MCF 10A (cell line): ENCODE measurements at regions not wholly inside any gene's neighbourhood (a gene's known extent, or its start where the extent isn't known, plus 50 kb on each side); places are given as distances from the start of the nearest gene placed in this dataset.

Experiments
- BruUV-seq: library from RNA; stranded (reverse); fragments of 400-500 nt; replicated peaks from 2 replicates; lab custom pipeline; 2021; lab: Mats Ljungman, UMichigan
- CTCF ChIA-PET: fragments of 300-600 bp; sonication (Branson Sonifier 250); formaldehyde crosslinking; extraction: SDS; loops from one replicate; lab custom pipeline; 2021; ENCODE audit warnings: antibody characterized with exemption, inconsistent platforms; lab: Yijun Ruan, JAX
- POLR2A ChIA-PET: fragments of 300-600, 350-650 bp; sonication (Branson Sonifier 250); formaldehyde crosslinking; extraction: SDS; loops from one replicate; lab custom pipeline; 2020; ENCODE audit warnings: antibody characterized with exemption, inconsistent platforms; lab: Yijun Ruan, JAX
- DNase-seq: peaks from one replicate; pipeline ENCODE4 v3.0.0-alpha.2; 2018; ENCODE audit not compliant: unreplicated experiment
- H3K27ac Mint-ChIP-seq: one replicate; pipeline ENCODE4 v1.8.0; 2022; ENCODE audit warnings: mild to moderate bottlenecking, low read depth, mixed read lengths; ENCODE audit not compliant: unreplicated experiment
- H3K27me3 Mint-ChIP-seq: one replicate; pipeline ENCODE4 v1.8.0; 2022; ENCODE audit warnings: mixed read lengths; ENCODE audit not compliant: insufficient read depth, unreplicated experiment
- H3K36me3 Mint-ChIP-seq: one replicate; pipeline ENCODE4 v1.8.0; 2022; ENCODE audit warnings: mild to moderate bottlenecking, moderate library complexity, mixed read lengths; ENCODE audit not compliant: insufficient read depth, unreplicated experiment
- H3K4me1 Mint-ChIP-seq: one replicate; pipeline ENCODE4 v1.8.0; 2022; ENCODE audit warnings: mixed read lengths; ENCODE audit not compliant: insufficient read depth, unreplicated experiment
- H3K4me3 Mint-ChIP-seq: one replicate; pipeline ENCODE4 v1.8.0; 2022; ENCODE audit warnings: mild to moderate bottlenecking, moderate library complexity, mixed read lengths; ENCODE audit not compliant: unreplicated experiment
- H3K9me3 Mint-ChIP-seq: one replicate; pipeline ENCODE4 v1.8.0; 2022; ENCODE audit warnings: mixed read lengths; ENCODE audit not compliant: unreplicated experiment
- CTCF ChIP-seq: fragments of 200-600 bp; IDR thresholded peaks from one replicate; pipeline ENCODE4 v1.8.0; 2022; ENCODE audit warnings: antibody characterized with exemption, mild to moderate bottlenecking; ENCODE audit not compliant: unreplicated experiment
- intact Hi-C: fragments of 100-400 bp; cut with micrococcal nuclease; formaldehyde crosslinking; loops from 2 replicates; pipeline ENCODE4 v1.14.1; 2022

DNA sequence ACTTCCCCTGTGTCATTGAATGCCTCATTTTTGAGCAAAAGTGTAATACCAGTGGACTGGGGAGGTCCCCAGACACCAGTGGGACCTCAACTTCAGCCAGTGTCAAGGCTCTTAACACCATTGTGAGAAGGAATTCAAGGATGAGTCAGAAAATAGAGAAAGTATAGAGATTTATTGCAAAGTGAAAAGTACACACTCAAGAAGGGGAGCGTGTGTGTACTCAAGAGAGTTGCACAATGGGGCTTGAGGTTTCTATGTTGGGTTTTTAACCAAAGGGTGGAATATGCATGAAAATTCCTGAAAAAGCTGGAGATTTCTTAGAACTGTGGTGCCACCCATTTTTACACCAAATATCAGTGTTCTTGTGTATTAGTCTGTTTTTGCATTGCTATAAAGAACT is 81.9 kb downstream of the ADCYAP1 start:
- Mint-ChIP-seq H3K4me3 (no peak overlapping the region), H3K9me3 (no peaks in the 10 kb centered on the region), H3K27me3 (no peaks in the 10 kb centered on the region), H3K4me1 (no peaks in the 10 kb centered on the region), H3K27ac (no peak overlapping the region), H3K36me3 (no peaks in the 10 kb centered on the region)
- TF ChIP-seq CTCF = no peak
- intact Hi-C loops = no loop called here
- DNase-seq = no peak
- POLR2A ChIA-PET = no interaction called here
- no TSS peak for BruUV-seq
- CTCF ChIA-PET = no interaction called here

DNA sequence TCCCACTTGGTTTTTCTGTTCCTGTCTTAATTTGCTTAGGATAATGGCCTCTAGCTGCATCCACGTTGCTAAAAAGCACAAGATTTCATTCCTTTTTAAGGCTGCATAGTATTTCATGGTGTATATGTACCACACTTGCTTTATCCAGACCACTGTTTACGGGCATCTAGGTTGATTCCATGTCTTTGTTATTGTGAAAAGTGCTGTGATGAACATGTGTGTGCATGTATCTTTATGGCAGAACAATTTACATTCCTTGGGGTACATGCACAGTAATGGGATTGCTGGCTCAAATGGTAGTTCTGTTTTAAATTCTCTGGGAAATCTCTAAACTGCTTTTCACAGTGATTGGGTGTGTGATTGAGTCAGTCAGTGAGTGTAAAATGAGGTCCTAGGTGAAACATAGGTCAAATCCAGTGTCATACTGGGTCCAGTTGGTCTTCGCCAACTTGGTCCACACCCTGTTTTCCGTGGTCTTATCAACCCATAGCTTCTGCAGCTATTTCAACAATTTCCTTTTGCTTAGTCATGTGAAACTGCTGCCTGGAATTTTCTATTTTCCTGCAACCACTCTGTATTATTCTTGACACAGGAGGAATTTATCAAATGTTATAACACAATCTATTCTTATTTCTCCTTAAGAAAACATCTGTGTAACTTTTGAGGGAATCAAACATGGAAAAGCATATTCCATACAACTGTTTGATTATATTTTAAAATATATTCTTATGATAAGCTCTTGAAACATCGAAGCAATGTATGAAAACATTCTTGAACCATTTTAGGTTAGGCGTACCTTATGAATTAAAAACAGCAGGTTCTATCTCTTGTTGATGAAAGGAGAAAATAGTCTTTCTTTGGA is 82.9 kb downstream of the ADCYAP1 start:
- Mint-ChIP-seq H3K27me3 (no peaks in the 10 kb centered on the region), H3K4me1 (no peaks in the 10 kb centered on the region), H3K27ac (no peak overlapping the region), H3K9me3 (peaks cover 7% of the 10 kb centered on the region), H3K4me3 (no peak overlapping the region), H3K36me3 (no peaks in the 10 kb centered on the region)
- TF ChIP-seq CTCF = no peak
- BruUV-seq = no TSS peak
- intact Hi-C loops = no loop called here
- ChIA-PET CTCF (interaction anchor here (0.7 kb wide), 1 partner anchor 598 kb away, joined by 3 read pairs; no protein-coding TSS in a partner anchor), POLR2A (no interaction called here)
- no peak for DNase-seq

- TF ChIP-seq CTCF = no peak
- H3K4me3 Mint-ChIP-seq = no peak overlapping the region
- no peaks in the 10 kb centered on the region for H3K27me3 Mint-ChIP-seq
- intact Hi-C loops = no loop called here
- H3K36me3 Mint-ChIP-seq = peaks cover 5% of the 10 kb centered on the region
- ChIA-PET CTCF (interaction anchor here (0.6 to 1.1 kb wide), 3 partner anchors 9 to 140 kb away, joined by 3 read pairs; no protein-coding TSS in a partner anchor), POLR2A (interaction anchor here (0.5 kb wide), 1 partner anchor 1567 kb away, joined by 3 read pairs; no protein-coding TSS in a partner anchor)
- H3K27ac Mint-ChIP-seq = no peak overlapping the region
- no TSS peak for BruUV-seq
- peaks cover 13% of the 10 kb centered on the region for H3K9me3 Mint-ChIP-seq
- no peak for DNase-seq
- H3K4me1 Mint-ChIP-seq = no peaks in the 10 kb centered on the region
These were observed 84.8 kb downstream of the ADCYAP1 start for GRCh38 chr18:989425-989824.

DNA sequence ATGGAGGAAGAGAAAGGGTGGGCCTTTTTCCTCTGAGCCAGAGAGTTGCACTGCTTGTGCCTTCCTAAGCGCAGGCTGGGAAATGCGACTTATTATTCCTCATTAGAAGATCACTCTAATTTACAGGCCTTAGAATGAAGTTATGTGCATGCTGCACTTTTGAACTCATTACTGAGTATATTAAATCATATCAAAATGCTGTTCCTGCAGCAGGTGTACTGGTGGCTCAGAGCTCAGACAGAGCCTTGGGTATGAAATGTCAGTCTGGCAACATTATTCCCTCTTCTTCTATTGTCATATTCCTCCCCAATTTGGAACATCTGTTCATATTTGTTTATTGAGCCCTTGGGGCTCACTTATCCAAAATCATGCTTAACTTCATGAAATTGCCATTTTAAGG is 85.5 kb downstream of the ADCYAP1 start:
- peaks cover 13% of the 10 kb centered on the region for H3K9me3 Mint-ChIP-seq
- H3K4me1 Mint-ChIP-seq = no peaks in the 10 kb centered on the region
- POLR2A ChIA-PET = no interaction called here
- CTCF ChIA-PET = interaction anchor here (0.6 kb wide), 1 partner anchor 10 kb away, joined by 3 read pairs; no protein-coding TSS in a partner anchor
- no peak overlapping the region for H3K4me3 Mint-ChIP-seq
- no peak for TF ChIP-seq CTCF
- no peak for DNase-seq
- no peak overlapping the region for H3K27ac Mint-ChIP-seq
- no TSS peak for BruUV-seq
- H3K27me3 Mint-ChIP-seq = no peaks in the 10 kb centered on the region
- peaks cover 5% of the 10 kb centered on the region for H3K36me3 Mint-ChIP-seq
- intact Hi-C loops = no loop called here
